HEK293 (cell line): ENCODE measurements at regions not wholly inside any gene's neighbourhood (a gene's known extent, or its start where the extent isn't known, plus 50 kb on each side); places are given as distances from the start of the nearest gene placed in this dataset.

Source experiments
- CTCF ChIA-PET: fragments of 350-600 bp; formaldehyde crosslinking; extraction: SDS; loops from one replicate; lab custom pipeline; 2021; ENCODE audit warnings: antibody characterized with exemption; lab: Yijun Ruan, JAX
- POLR2A ChIA-PET: fragments of 300-600 bp; formaldehyde crosslinking; extraction: SDS; loops from one replicate; lab custom pipeline; 2020; ENCODE audit warnings: antibody characterized with exemption, inconsistent platforms; lab: Yijun Ruan, JAX
- H3K27ac ChIP-seq: fragments of 200-500 bp; sonication (Bioruptor generic); 2 replicates; pipeline ENCODE4 v1.5.1; 2014; ENCODE audit warnings: low read depth, low read length, control low read depth, inconsistent platforms; ENCODE audit errors: extremely low read depth
- H3K36me3 ChIP-seq, 2 experiments: fragments of 200-500 bp in 1 of 2; sonication (Bioruptor generic) in 1 of 2; 1 replicate in 1 of 2; 2 replicates in 1 of 2; pipeline ENCODE4 v1.5.1; 2014 to 2017; ENCODE audit warnings: inconsistent platforms in 2 of 2, low read length in 2 of 2; ENCODE audit not compliant: control insufficient read depth in 2 of 2, insufficient read depth in 1 of 2
- H3K4me1 ChIP-seq: fragments of 200-500 bp; sonication (Bioruptor generic); 2 replicates; pipeline ENCODE4 v1.5.1; 2014; ENCODE audit warnings: mild to moderate bottlenecking, low read length, inconsistent platforms; ENCODE audit not compliant: control insufficient read depth, insufficient read depth
- H3K4me3 ChIP-seq: 2 replicates; pipeline ENCODE4 v1.5.1; 2011; ENCODE audit warnings: low read depth, mild to moderate bottlenecking, control low read depth, low read length, moderate library complexity
- H3K9me3 ChIP-seq: fragments of 200-500 bp; sonication (Bioruptor generic); 2 replicates; pipeline ENCODE4 v1.5.1; 2014; ENCODE audit warnings: low read depth, low read length, inconsistent platforms; ENCODE audit not compliant: control insufficient read depth, insufficient read depth
- CTCF ChIP-seq: fragments of 450-650 bp; formaldehyde crosslinking; IDR thresholded peaks from 2 replicates; pipeline ENCODE4 v1.5.1; 2016; ENCODE audit warnings: missing biosample characterization, missing genetic modification characterization
- EGR2 ChIP-seq: fragments of 450-650 bp; formaldehyde crosslinking; IDR thresholded peaks from 2 replicates; pipeline ENCODE4 v1.5.1; 2016; ENCODE audit warnings: low read depth, missing biosample characterization, missing genetic modification characterization
- ELK4 ChIP-seq: IDR thresholded peaks from 2 replicates; pipeline ENCODE4 v1.6.1; 2011; ENCODE audit warnings: mild to moderate bottlenecking, low read depth, low read length, borderline replicate concordance
- GLIS1 ChIP-seq: fragments of 450-650 bp; formaldehyde crosslinking; IDR thresholded peaks from 2 replicates; pipeline ENCODE4 v1.5.1; 2016; ENCODE audit warnings: missing biosample characterization, missing genetic modification characterization
- GLIS2 ChIP-seq: fragments of 450-650 bp; formaldehyde crosslinking; IDR thresholded peaks from 2 replicates; pipeline ENCODE4 v1.5.1; 2016; ENCODE audit warnings: missing biosample characterization, missing genetic modification characterization
- IKZF3 ChIP-seq: fragments of 450-650 bp; IDR thresholded peaks from 2 replicates; pipeline ENCODE4 v1.5.0; 2018; ENCODE audit warnings: missing biosample characterization, mild to moderate bottlenecking, missing genetic modification characterization, moderate library complexity
- KLF16 ChIP-seq: fragments of 450-650 bp; formaldehyde crosslinking; IDR thresholded peaks from 2 replicates; pipeline ENCODE4 v1.5.1; 2017; ENCODE audit warnings: missing biosample characterization, missing genetic modification characterization
- OSR2 ChIP-seq: fragments of 450-650 bp; formaldehyde crosslinking; IDR thresholded peaks from 2 replicates; pipeline ENCODE4 v1.5.1; 2016; ENCODE audit warnings: missing biosample characterization, missing genetic modification characterization
- REPIN1 ChIP-seq: fragments of 450-650 bp; formaldehyde crosslinking; IDR thresholded peaks from 2 replicates; pipeline ENCODE4 v1.5.1; 2017; ENCODE audit warnings: missing biosample characterization, missing genetic modification characterization, low read depth
- REST ChIP-seq: fragments of 450-650 bp; formaldehyde crosslinking; IDR thresholded peaks from 2 replicates; pipeline ENCODE4 v1.5.1; 2016; ENCODE audit warnings: missing biosample characterization, missing genetic modification characterization
- TCF7L2 ChIP-seq: IDR thresholded peaks from 2 replicates; pipeline ENCODE4 v1.6.1; 2011; ENCODE audit warnings: low read depth, mild to moderate bottlenecking, inconsistent platforms, low read length, moderate library complexity, borderline replicate concordance
- ZBTB44 ChIP-seq: fragments of 450-650 bp; IDR thresholded peaks from 2 replicates; pipeline ENCODE4 v1.5.1; 2018; ENCODE audit warnings: missing biosample characterization, mild to moderate bottlenecking, missing genetic modification characterization
- ZNF112 ChIP-seq: fragments of 450-650 bp; formaldehyde crosslinking; IDR thresholded peaks from 2 replicates; pipeline ENCODE4 v1.5.0; 2017; ENCODE audit warnings: missing biosample characterization, missing genetic modification characterization
- ZNF175 ChIP-seq: fragments of 450-650 bp; formaldehyde crosslinking; IDR thresholded peaks from 2 replicates; pipeline ENCODE4 v1.5.1; 2016; ENCODE audit warnings: missing biosample characterization, missing genetic modification characterization
- ZNF223 ChIP-seq: fragments of 450-650 bp; formaldehyde crosslinking; IDR thresholded peaks from 2 replicates; pipeline ENCODE4 v1.5.1; 2016; ENCODE audit warnings: missing biosample characterization, missing genetic modification characterization
- ZNF449 ChIP-seq: fragments of 450-650 bp; formaldehyde crosslinking; IDR thresholded peaks from 2 replicates; pipeline ENCODE4 v1.5.1; 2017; ENCODE audit warnings: missing biosample characterization, mild to moderate bottlenecking, missing genetic modification characterization, moderate library complexity
- ZNF488 ChIP-seq: fragments of 450-650 bp; formaldehyde crosslinking; IDR thresholded peaks from 2 replicates; pipeline ENCODE4 v1.5.1; 2016; ENCODE audit warnings: missing biosample characterization, missing genetic modification characterization
- ZNF549 ChIP-seq: fragments of 450-650 bp; IDR thresholded peaks from 2 replicates; pipeline ENCODE4 v1.5.1; 2018; ENCODE audit warnings: missing biosample characterization, missing genetic modification characterization, mild to moderate bottlenecking, inconsistent platforms, moderate library complexity
- ZNF654 ChIP-seq: fragments of 450-650 bp; formaldehyde crosslinking; IDR thresholded peaks from 2 replicates; pipeline ENCODE4 v1.5.1; 2016; ENCODE audit warnings: low read depth, missing biosample characterization, missing genetic modification characterization
- ZNF843 ChIP-seq: fragments of 450-650 bp; formaldehyde crosslinking; IDR thresholded peaks from 2 replicates; pipeline ENCODE4 v1.5.1; 2016; ENCODE audit warnings: missing biosample characterization, missing genetic modification characterization

- no peak for TF ChIP-seq ZNF449 (tag by site-specific recombination)
- TF ChIP-seq CTCF (tag by site-specific recombination) = no peak
- no peak for TF ChIP-seq GLIS2
- TF ChIP-seq ZNF654 (tag by site-specific recombination) = no peak
Observed at GRCh38 chr18:59052965-59053820, 86.5 kb upstream of the SEC11C start (continued).

GRCh38 chr18:59054496-59055287 is 85.0 kb upstream of the SEC11C start:
- Histone ChIP-seq H3K4me1 (peaks cover 23% of the 10 kb centered on the region), H3K36me3 (no peaks in the 10 kb centered on the region), H3K9me3 (no peaks in the 10 kb centered on the region), H3K27ac (peak overlapping the region; percentile 18; the same call in 1 of the 2 replicates), H3K4me3 (no peak overlapping the region)
- ChIA-PET POLR2A (no interaction called here), CTCF (interaction anchor here (0.6 to 1.4 kb wide), 7 partner anchors 10 to 286 kb away, joined by 3 to 14 read pairs (median 4); no protein-coding TSS in a partner anchor)
- TF ChIP-seq REST (tag by site-specific recombination) (no peak), ZBTB44 (tag by site-specific recombination) (no peak), ZNF112 (no peak), ZNF843 (tag by site-specific recombination) (peak; percentile 89), ZNF175 (tag by site-specific recombination) (no peak), CTCF (tag by site-specific recombination) (no peak), ELK4 (no peak), IKZF3 (tag by site-specific recombination) (no peak), REPIN1 (no peak), TCF7L2 (no peak), ZNF549 (tag by site-specific recombination) (no peak), KLF16 (tag by site-specific recombination) (peak; percentile 60; the same call in 1 of the 2 replicates), EGR2 (no peak), ZNF223 (tag by site-specific recombination) (no peak), ZNF488 (tag by site-specific recombination) (no peak), GLIS1 (tag by site-specific recombination) (peak; percentile 96), OSR2 (tag by site-specific recombination) (peak; percentile 63)
